ENCODE measurements at regions not wholly inside any gene's neighbourhood (a gene's known extent, or its start where the extent isn't known, plus 50 kb on each side); places are given as distances from the start of the nearest gene placed in this dataset.
"Not testable (repeated sequence)": the region's sequence is repeated elsewhere in the genome, so short reads cannot be mapped to it uniquely, and the experiment has no call there.

GRCh38 chr5:135094339-135095051, 60.5 kb upstream of the PITX1 start:
- peaks cover 13 to 36% (median 17%) of the 10 kb centered on the region in 3 donors for H3K4me1 ChIP-seq
- TF ChIP-seq, protein P1, sequence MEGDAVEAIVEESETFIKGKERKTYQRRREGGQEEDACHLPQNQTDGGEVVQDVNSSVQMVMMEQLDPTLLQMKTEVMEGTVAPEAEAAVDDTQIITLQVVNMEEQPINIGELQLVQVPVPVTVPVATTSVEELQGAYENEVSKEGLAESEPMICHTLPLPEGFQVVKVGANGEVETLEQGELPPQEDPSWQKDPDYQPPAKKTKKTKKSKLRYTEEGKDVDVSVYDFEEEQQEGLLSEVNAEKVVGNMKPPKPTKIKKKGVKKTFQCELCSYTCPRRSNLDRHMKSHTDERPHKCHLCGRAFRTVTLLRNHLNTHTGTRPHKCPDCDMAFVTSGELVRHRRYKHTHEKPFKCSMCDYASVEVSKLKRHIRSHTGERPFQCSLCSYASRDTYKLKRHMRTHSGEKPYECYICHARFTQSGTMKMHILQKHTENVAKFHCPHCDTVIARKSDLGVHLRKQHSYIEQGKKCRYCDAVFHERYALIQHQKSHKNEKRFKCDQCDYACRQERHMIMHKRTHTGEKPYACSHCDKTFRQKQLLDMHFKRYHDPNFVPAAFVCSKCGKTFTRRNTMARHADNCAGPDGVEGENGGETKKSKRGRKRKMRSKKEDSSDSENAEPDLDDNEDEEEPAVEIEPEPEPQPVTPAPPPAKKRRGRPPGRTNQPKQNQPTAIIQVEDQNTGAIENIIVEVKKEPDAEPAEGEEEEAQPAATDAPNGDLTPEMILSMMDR (IDR thresholded peaks at IDR 0.05), result no peak
- TF ChIP-seq POLR2A (IDR thresholded peaks at IDR 0.05), result no peak
- H3K4me3 ChIP-seq, result no peak overlapping the region
- no peaks in the 10 kb centered on the region for H3K36me3 ChIP-seq
- peak overlapping the region; percentile 36 to 78 (median 72) for H3K27ac ChIP-seq
- 65 to 76% methylated on average over 4 to 6 of the region's 6 CpGs for WGBS, 2 donors
- H3K9me3 ChIP-seq, result no peaks in the 10 kb centered on the region
- no peak for DNase-seq
- intact Hi-C loops (cut with DNase I), result no loop called here
- H3K27me3 ChIP-seq, result no peaks in the 10 kb centered on the region

GRCh38 chr5:135093483-135093882, 59.5 kb upstream of the PITX1 start:
- intact Hi-C loops (cut with DNase I), result not testable (repeated sequence)
- WGBS, 2 donors, result 86 to 100% methylated on average over 1 of the region's 1 CpG

GRCh38 chr5:135092476-135092875, 58.4 kb upstream of the PITX1 start:
- intact Hi-C loops (cut with DNase I), result no loop called here
- Histone ChIP-seq H3K4me3 (no peak overlapping the region), H3K27me3 (peaks cover 0 to 4% (median 0%) of the 10 kb centered on the region in 4 donors), H3K36me3 (no peaks in the 10 kb centered on the region), H3K9me3 (no peaks in the 10 kb centered on the region), H3K4me1 (peaks cover 13 to 28% (median 17%) of the 10 kb centered on the region in 3 donors), H3K27ac (peak overlapping the region; percentile 36 to 62 (median 58))
- TF ChIP-seq, protein P1 (IDR thresholded peaks at IDR 0.05), result no peak
- no peak for TF ChIP-seq POLR2A (IDR thresholded peaks at IDR 0.05)
- no peak for DNase-seq
- 74 to 76% methylated on average over 8 of the region's 8 CpGs for WGBS, 2 donors

More at GRCh38 chr5:135093483-135093882, 59.5 kb upstream of the PITX1 start:
- DNase-seq, H3K4me3 ChIP-seq, H3K36me3 ChIP-seq, H3K9me3 ChIP-seq, H3K27me3 ChIP-seq, H3K27ac ChIP-seq: not testable (repeated sequence)
- H3K4me1 ChIP-seq, result peaks cover 13 to 28% (median 17%) of the 10 kb centered on the region in 3 donors

GRCh38 chr5:135091286-135091685, 57.3 kb upstream of the PITX1 start:
- intact Hi-C loops (cut with DNase I), result no loop called here
- TF ChIP-seq POLR2A (IDR thresholded peaks at IDR 0.05), result no peak
- TF ChIP-seq, protein P1 (IDR thresholded peaks at IDR 0.05), result no peak
- Histone ChIP-seq H3K4me1 (peaks cover 13 to 25% (median 17%) of the 10 kb centered on the region in 3 donors), H3K27ac (peak overlapping the region in 2 of 4 donors; percentile 57 to 59), H3K27me3 (peaks cover 0 to 4% (median 0%) of the 10 kb centered on the region in 4 donors), H3K4me3 (no peak overlapping the region), H3K36me3 (no peaks in the 10 kb centered on the region), H3K9me3 (no peaks in the 10 kb centered on the region)
- no peak for DNase-seq
- WGBS, 2 donors, result 75 to 100% methylated on average over 1 to 2 of the region's 3 CpGs

GRCh38 chr5:135089912-135090311, 55.9 kb upstream of the PITX1 start:
- WGBS, 2 donors, result 79 to 88% methylated on average over 3 of the region's 3 CpGs
- Histone ChIP-seq H3K4me3 (no peak overlapping the region), H3K27me3 (peaks cover 0 to 4% (median 0%) of the 10 kb centered on the region in 4 donors), H3K27ac (no peak overlapping the region), H3K9me3 (no peaks in the 10 kb centered on the region), H3K4me1 (peaks cover 4 to 25% (median 9%) of the 10 kb centered on the region in 3 donors), H3K36me3 (no peaks in the 10 kb centered on the region)
- intact Hi-C loops (cut with DNase I), result no loop called here
- no peak for DNase-seq
- TF ChIP-seq, protein P1 (IDR thresholded peaks at IDR 0.05), result no peak
- no peak for TF ChIP-seq POLR2A (IDR thresholded peaks at IDR 0.05)

All from esophagus squamous epithelium (tissue), 5 donors.